ENCODE measurements at regions not wholly inside any gene's neighbourhood (a gene's known extent, or its start where the extent isn't known, plus 50 kb on each side); places are given as distances from the start of the nearest gene placed in this dataset.

GRCh38 chr9:97160255-97160654 lies 121.3 kb upstream of the CTSV start:
- no peak for TF ChIP-seq EZH2 (IDR thresholded peaks at IDR 0.05; ENCODE audit: borderline replicate concordance, low read length)
- TF ChIP-seq, protein P1, sequence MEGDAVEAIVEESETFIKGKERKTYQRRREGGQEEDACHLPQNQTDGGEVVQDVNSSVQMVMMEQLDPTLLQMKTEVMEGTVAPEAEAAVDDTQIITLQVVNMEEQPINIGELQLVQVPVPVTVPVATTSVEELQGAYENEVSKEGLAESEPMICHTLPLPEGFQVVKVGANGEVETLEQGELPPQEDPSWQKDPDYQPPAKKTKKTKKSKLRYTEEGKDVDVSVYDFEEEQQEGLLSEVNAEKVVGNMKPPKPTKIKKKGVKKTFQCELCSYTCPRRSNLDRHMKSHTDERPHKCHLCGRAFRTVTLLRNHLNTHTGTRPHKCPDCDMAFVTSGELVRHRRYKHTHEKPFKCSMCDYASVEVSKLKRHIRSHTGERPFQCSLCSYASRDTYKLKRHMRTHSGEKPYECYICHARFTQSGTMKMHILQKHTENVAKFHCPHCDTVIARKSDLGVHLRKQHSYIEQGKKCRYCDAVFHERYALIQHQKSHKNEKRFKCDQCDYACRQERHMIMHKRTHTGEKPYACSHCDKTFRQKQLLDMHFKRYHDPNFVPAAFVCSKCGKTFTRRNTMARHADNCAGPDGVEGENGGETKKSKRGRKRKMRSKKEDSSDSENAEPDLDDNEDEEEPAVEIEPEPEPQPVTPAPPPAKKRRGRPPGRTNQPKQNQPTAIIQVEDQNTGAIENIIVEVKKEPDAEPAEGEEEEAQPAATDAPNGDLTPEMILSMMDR (IDR thresholded peaks at IDR 0.05; ENCODE audit: low read length), result no peak
